Stomach (tissue), 8 donors: ENCODE measurements at regions not wholly inside any gene's neighbourhood (a gene's known extent, or its start where the extent isn't known, plus 50 kb on each side); places are given as distances from the start of the nearest gene placed in this dataset.

Source experiments
- DNase-seq, 2 donors: peaks; one replicate each; pipeline versions ENCODE4 v3.0.0 to v3.0.0-alpha.2; 2013 to 2019
- H3K27ac ChIP-seq, 5 donors: fragments of 200-600 bp in 4 of 5; sonication (generic) in 4 of 5; one replicate each; pipeline ENCODE4 v1.5.1; 2013 to 2019; ENCODE audit warnings: mild to moderate bottlenecking in 1 of 5, moderate library complexity in 1 of 5
- H3K27me3 ChIP-seq, 3 donors: fragments of 200-600 bp; sonication (generic); one replicate each; pipeline ENCODE4 v1.5.1; 2017 to 2019; ENCODE audit warnings: mixed run types in 1 of 3
- H3K36me3 ChIP-seq, 4 donors: fragments of 200-600 bp; sonication (generic); 1 replicate in 3 of 4; 2 replicates in 1 of 4; pipeline ENCODE4 v1.5.1; 2016 to 2019
- H3K4me1 ChIP-seq, 4 donors: fragments of 200-600 bp; sonication (generic); one replicate each; pipeline ENCODE4 v1.5.1; 2016 to 2019
- H3K4me3 ChIP-seq, 4 donors: fragments of 200-600 bp; sonication (generic) in 3 of 4; one replicate each; pipeline ENCODE4 v1.5.1; 2016 to 2019; ENCODE audit warnings: mild to moderate bottlenecking in 1 of 4
- H3K9me3 ChIP-seq, 4 donors: fragments of 200-600 bp; sonication (generic); one replicate each; pipeline ENCODE4 v1.5.1; 2016 to 2019
- CTCF ChIP-seq, 7 experiments: fragments of 450-650 bp in 4 of 7; fragments of 200-600 bp in 3 of 7; sonication (generic) in 3 of 7; IDR thresholded peaks; one replicate each; pipeline ENCODE4 v1.5.1; 2016 to 2019; ENCODE audit warnings: antibody characterized with exemption in 7 of 7, control low read depth in 2 of 7, mild to moderate bottlenecking in 1 of 7
- EP300 ChIP-seq: sonication (generic); formaldehyde crosslinking; IDR thresholded peaks from one replicate; pipeline ENCODE4 v1.6.1; 2017; ENCODE audit warnings: antibody characterized with exemption
- POLR2A ChIP-seq, 4 donors: fragments of 450-650 bp; IDR thresholded peaks; one replicate each; pipeline ENCODE4 v1.6.1; 2016; ENCODE audit warnings: antibody characterized with exemption in 4 of 4, control low read depth in 2 of 4, mild to moderate bottlenecking in 1 of 4, moderate library complexity in 1 of 4
- POLR2AphosphoS5 ChIP-seq, 3 donors: sonication (generic); formaldehyde crosslinking; IDR thresholded peaks; one replicate each; pipeline ENCODE4 v1.6.1; 2016; ENCODE audit warnings: antibody characterized with exemption in 3 of 3
- WGBS, 5 donors: extraction: QIAGEN DNeasy Blood & Tissue Kit in 3 of 5; methylation state at CpG; one replicate each; pipeline versions ENCODE4 v1.1.5 to v1.1.7; 2013 to 2018; 5-methylcytosine and 5-hydroxymethylcytosine counted together
- intact Hi-C: fragments of 100-400 bp; cut with DNase I; formaldehyde crosslinking; loops from one replicate; pipeline ENCODE4 v1.15.1; 2023; ENCODE audit warnings: low total_unique reads
- donor health status: healthy with polysubstance abuse.
- donor health status: Bipolar disorder and iron deficiency.
- donor health status: healthy.

DNA sequence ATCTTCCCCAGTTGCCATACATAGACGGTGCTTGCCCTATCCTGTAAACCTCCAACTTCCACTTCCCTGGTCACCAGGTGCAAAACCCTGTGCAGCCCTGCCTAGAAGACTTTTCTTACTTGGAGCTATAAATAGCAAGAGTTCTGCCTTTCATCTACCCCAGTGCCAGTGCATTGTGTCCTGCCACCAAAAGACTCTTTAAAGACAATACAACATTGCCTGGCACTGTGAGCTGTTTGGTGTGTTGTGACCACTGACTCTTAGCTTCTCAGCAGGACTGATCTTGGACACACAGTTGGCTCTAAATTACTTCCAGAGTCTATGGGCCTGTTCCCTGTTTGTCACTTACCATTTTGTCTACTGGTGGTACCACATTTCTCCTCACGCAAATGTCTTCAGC lies 608.1 kb downstream of the CDH9 start:
- Histone ChIP-seq H3K9me3 (peaks cover 0 to 24% (median 4%) of the 10 kb centered on the region in 4 donors), H3K27me3 (no peaks in the 10 kb centered on the region), H3K36me3 (no peaks in the 10 kb centered on the region), H3K27ac (no peak overlapping the region), H3K4me3 (no peak overlapping the region), H3K4me1 (no peaks in the 10 kb centered on the region)
- intact Hi-C loops, result no loop called here
- DNase-seq, result no peak
- WGBS, 5 donors, result 88 to 96% (median 95%) methylated on average over 2 of the region's 2 CpGs
- TF ChIP-seq EP300 (no peak), POLR2AphosphoS5 (IDR thresholded peaks at IDR 0.05) (no peak), POLR2A (IDR thresholded peaks at IDR 0.05) (no peak)

GRCh38 chr5:26427281-26427680 lies 611.1 kb downstream of the CDH9 start:
- DNase-seq, result no peak
- 69 to 85% (median 83%) methylated on average over 2 of the region's 2 CpGs for WGBS, 5 donors
- Histone ChIP-seq H3K4me1 (no peaks in the 10 kb centered on the region), H3K27me3 (no peaks in the 10 kb centered on the region), H3K4me3 (no peak overlapping the region), H3K27ac (no peak overlapping the region), H3K36me3 (no peaks in the 10 kb centered on the region), H3K9me3 (peaks cover 0 to 26% (median 4%) of the 10 kb centered on the region in 4 donors)
- intact Hi-C loops, result no loop called here
- TF ChIP-seq EP300, result no peak
- no peak for TF ChIP-seq POLR2A (IDR thresholded peaks at IDR 0.05)
- no peak for TF ChIP-seq CTCF (IDR thresholded peaks at IDR 0.05)
- TF ChIP-seq POLR2AphosphoS5 (IDR thresholded peaks at IDR 0.05), result no peak

- no peak for TF ChIP-seq CTCF (IDR thresholded peaks at IDR 0.05)
- no peak for TF ChIP-seq POLR2A (IDR thresholded peaks at IDR 0.05)
- no peak for TF ChIP-seq POLR2AphosphoS5 (IDR thresholded peaks at IDR 0.05)
- TF ChIP-seq EP300, result no peak
- Histone ChIP-seq H3K27me3 (no peaks in the 10 kb centered on the region), H3K36me3 (no peaks in the 10 kb centered on the region), H3K27ac (no peak overlapping the region), H3K4me1 (no peaks in the 10 kb centered on the region), H3K9me3 (peaks cover 0 to 9% (median 2%) of the 10 kb centered on the region in 4 donors), H3K4me3 (no peak overlapping the region)
- no peak for DNase-seq
- 78 to 97% (median 87%) methylated on average over 1 of the region's 1 CpG for WGBS, 5 donors
- intact Hi-C loops, result no loop called here
These were observed 618.4 kb downstream of the CDH9 start for GRCh38 chr5:26419987-26420386.

GRCh38 chr5:26416911-26417310 lies 621.5 kb downstream of the CDH9 start:
- TF ChIP-seq CTCF (IDR thresholded peaks at IDR 0.05), result no peak
- TF ChIP-seq EP300, result no peak
- TF ChIP-seq POLR2A (IDR thresholded peaks at IDR 0.05), result no peak
- no peak for TF ChIP-seq POLR2AphosphoS5 (IDR thresholded peaks at IDR 0.05)
- Histone ChIP-seq H3K4me3 (no peak overlapping the region), H3K36me3 (no peaks in the 10 kb centered on the region), H3K4me1 (no peaks in the 10 kb centered on the region), H3K27ac (no peak overlapping the region), H3K27me3 (no peaks in the 10 kb centered on the region), H3K9me3 (peaks cover 0 to 9% (median 2%) of the 10 kb centered on the region in 4 donors)
- WGBS, 5 donors, result 86 to 92% (median 89%) methylated on average over 5 of the region's 5 CpGs
- no peak for DNase-seq
- intact Hi-C loops, result no loop called here

GRCh38 chr5:26415987-26416779 lies 622.2 kb downstream of the CDH9 start:
- TF ChIP-seq POLR2A (IDR thresholded peaks at IDR 0.05) (no peak), CTCF (IDR thresholded peaks at IDR 0.05) (no peak), POLR2AphosphoS5 (IDR thresholded peaks at IDR 0.05) (no peak), EP300 (no peak)
- no peak overlapping the region for H3K4me3 ChIP-seq
- intact Hi-C loops, result no loop called here
- WGBS, 5 donors, result 88 to 93% (median 89%) methylated on average over 8 to 12 of the region's 12 CpGs
- DNase-seq, result no peak
- no peak overlapping the region for H3K27ac ChIP-seq
- H3K9me3 ChIP-seq, result peaks cover 0 to 11% (median 5%) of the 10 kb centered on the region in 4 donors
- H3K36me3 ChIP-seq, result no peaks in the 10 kb centered on the region
- no peaks in the 10 kb centered on the region for H3K27me3 ChIP-seq
- no peaks in the 10 kb centered on the region for H3K4me1 ChIP-seq
